A172 (cell line): ENCODE measurements at regions not wholly inside any gene's neighbourhood (a gene's known extent, or its start where the extent isn't known, plus 50 kb on each side); places are given as distances from the start of the nearest gene placed in this dataset.

Experiments used
- DNase-seq: peaks from one replicate; pipeline ENCODE4 v3.0.0-alpha.2; 2015; ENCODE audit warnings: low spot score

DNA sequence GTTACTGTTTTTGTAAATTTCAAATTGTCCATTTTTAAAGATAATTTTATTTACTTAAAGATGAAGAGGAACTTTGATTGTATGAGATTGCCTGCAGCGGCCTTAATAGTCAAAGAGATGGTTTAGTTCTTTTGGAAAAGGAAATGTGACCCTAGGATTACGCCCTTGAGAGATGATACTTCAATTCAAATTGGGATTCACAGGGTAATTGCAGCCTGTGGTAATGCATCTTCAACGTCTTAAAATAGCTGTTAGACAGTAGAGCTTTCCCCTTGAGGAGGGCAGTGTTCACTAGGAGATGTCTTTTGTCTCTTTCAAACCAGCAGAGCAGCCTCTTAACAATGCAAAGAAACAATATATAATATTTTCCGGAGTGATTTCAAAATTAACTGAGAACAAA lies 127.1 kb downstream of the TAF11L14 start:
- DNase-seq: no peak

DNA sequence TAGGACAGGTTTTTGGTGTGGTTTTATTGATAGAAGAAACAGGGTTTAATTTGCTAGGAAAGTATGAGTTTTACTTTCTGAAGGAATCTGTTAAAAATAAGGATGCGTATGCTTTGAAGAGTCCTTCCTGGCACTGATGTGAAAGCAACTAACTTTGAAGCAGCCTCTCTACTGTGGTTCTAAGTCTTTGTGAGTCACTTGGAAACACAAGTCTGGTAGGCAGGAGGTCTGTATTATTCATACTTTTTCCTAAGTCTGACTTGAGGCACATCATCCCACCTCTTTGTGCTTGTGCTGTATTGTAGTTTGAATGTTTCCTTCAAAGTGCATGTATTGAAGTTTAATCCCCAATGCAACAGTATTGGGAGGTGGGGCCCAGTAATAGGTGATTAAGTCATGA lies 129.0 kb downstream of the TAF11L14 start:
- DNase-seq: no peak

- no peak for DNase-seq
Measured at GRCh38 chr5:17766031-17766430, 131.8 kb downstream of the TAF11L14 start.

DNA sequence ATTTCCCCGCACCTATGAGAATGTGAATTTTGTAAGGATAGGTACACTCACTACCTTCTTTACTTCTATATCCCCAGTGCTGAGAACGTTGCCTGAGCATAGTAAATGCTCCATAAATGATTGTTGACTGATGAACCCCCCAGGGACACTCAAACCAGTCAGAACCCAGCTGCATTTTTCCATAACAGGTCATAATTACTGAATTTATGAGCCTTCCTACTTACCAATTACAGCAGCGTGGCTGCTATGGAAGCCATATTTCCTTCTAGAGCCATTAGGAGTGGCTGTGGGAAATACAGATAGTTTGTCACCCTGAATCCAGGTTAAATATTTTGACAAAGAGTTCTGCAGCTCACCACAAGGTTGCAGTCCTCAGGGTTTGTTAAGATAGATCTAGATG lies 135.0 kb downstream of the TAF11L14 start:
- no peak for DNase-seq

DNA sequence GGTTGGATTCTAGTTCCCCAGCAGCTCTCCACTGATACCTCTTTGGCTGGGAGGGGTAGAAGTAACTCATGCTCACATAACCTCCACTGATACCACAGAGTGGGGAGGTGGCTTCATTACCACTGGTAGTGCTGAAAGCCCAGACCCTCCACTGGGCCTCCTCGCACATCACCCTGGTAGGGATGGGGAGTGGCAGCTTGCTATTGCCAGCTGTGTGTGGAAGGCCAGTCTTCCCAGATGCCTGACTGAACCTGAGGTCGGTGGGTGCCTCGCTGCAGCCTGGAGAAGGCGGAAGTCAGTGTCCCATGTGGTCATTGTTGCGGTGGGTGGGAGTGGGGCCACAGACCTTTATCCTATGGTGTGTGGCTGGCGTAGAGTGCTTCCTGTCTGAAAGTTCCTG lies 138.0 kb downstream of the TAF11L14 start:
- DNase-seq: no peak

- DNase-seq: no peak
Measured at GRCh38 chr5:17785774-17786173, 151.5 kb downstream of the TAF11L14 start.

- DNase-seq: no peak
Measured at GRCh38 chr5:17788351-17788750, 154.1 kb downstream of the TAF11L14 start.

GRCh38 chr5:17794201-17794600 lies 159.9 kb downstream of the TAF11L14 start:
- DNase-seq: no peak

DNA sequence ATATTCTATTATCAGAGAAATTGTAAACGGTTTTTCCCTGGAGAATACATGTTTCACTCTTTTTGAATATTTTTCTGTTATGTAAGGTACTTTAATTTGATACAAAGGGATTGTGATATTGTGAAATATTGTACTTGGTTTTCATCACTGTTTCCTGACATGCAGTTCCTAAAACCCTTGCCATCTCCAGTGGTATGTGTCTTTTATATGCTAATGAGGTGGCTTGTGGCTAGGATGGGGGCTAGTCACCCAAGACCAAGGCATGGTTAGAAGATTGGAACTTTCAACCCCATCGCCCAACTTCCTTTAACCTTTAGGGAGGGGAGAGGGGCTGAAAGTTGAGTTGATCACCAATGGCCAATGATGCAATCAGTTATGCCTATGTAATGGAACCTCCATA lies 160.6 kb downstream of the TAF11L14 start:
- DNase-seq: no peak

DNA sequence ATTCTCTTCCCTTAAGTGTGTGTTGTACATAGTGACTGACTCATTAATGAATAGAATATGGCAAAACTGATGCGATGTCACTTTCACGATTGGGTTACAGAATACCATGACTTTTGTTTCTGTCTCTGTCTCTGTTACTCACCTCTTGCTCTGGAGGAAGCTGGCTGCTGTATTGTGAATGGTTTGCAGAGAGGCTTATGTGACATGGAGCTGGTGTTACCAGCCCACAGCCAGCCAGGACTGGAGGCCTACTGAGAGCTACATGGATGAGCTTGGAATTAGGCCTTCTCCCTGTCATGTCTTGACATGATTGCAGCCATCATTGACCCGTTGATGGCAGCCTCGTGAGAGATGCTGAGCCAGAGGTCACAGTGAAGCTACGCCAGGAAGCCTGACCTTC lies 161.9 kb downstream of the TAF11L14 start:
- no peak for DNase-seq

GRCh38 chr5:17796757-17797396 lies 162.6 kb downstream of the TAF11L14 start:
- DNase-seq: no peak

DNA sequence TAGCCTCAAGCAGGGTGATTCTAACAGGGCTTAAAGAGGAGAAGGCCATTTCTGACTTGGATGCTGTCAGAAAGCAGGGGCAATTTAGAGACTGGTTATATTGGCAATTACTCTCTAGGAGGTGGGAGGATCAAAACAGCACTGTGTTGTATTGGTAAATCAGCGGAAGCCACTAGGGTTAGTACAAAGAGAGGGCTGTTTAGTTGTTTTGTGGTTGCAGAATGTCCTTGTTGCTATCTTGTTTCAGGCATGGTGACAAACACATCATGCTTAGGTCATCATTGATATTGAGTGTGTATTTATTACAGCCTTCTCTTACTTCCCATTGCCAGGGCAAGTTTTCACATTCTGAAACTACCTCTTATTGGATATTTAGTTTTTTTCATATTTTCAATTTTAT lies 165.3 kb downstream of the TAF11L14 start:
- no peak for DNase-seq

- no peak for DNase-seq
Measured at GRCh38 chr5:17801595-17801994, 167.3 kb downstream of the TAF11L14 start.

- DNase-seq: no peak
Measured at GRCh38 chr5:17802256-17802655, 168.0 kb downstream of the TAF11L14 start.

- no peak for DNase-seq
Measured at GRCh38 chr5:17803971-17804370, 169.7 kb downstream of the TAF11L14 start.

- no peak for DNase-seq
Measured at GRCh38 chr5:17805227-17805825, 171.1 kb downstream of the TAF11L14 start.

DNA sequence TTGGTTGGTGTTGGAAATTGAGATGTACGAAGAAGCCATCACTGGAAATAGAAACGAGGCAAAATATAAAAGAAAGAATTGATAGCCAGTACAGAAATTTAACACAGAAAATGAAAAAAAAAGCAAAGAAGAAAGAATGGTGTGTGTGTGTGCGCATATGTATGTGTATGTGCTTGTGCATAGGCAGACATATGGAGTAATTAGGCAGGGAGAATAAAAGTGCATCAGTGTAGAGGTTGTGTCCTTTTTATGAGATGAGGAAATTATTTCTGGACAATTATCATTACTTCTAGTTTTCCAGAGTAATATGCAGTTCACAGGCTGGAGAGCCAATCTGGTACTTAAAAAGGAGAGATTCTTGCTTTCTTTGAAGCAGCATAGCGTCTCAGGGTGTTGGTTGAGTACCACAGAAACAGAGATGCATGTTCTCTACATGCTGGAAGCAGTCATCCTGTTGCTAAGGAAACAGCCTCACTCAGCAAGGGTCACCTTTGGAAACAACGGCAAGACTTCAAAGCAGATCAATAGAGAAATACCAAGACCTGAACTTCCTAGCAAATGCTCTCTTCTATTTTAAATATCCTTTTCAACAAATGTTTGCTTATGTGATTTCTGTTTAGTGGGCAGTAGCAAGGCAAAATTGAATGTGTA lies 172.7 kb downstream of the TAF11L14 start:
- no peak for DNase-seq

GRCh38 chr5:17808566-17808965 lies 174.3 kb downstream of the TAF11L14 start:
- DNase-seq: no peak

DNA sequence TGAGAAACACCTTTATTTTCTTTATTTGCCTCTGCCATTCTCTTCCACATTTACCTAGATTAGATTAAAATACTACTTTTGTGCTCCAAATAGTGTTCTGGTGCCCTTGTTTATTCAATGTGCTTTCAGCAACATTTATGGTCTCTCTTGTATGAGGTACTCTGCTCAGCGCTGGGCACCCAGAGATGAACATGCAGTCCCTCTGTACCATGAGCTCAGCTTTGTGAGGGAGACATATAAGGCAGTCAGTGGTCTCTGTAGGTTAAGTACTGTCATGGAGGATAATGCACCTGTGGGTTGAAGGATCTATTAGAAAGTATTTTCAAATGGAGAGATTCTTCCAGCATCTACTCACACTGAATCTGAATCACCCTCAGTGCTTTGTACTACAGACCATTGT lies 176.5 kb downstream of the TAF11L14 start:
- no peak for DNase-seq

DNA sequence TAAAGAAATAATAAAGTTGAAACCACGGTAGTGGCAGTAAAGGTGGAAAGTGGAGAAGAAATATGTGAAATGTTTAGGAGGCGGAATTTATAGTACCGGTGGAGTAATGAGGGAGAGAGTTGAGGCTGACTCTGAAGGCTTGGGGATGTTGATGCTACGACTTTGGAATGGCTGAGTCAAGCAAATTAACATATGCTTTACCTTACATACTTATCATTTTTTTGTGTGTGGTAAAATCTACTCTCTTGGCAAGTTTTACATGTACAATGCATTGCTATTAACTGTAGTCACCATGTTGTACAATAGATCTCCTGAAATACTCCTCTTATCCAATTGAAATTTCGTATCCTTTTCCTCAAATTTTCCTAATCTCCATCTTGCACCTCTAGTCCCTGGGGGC lies 179.0 kb downstream of the TAF11L14 start:
- DNase-seq: no peak

DNA sequence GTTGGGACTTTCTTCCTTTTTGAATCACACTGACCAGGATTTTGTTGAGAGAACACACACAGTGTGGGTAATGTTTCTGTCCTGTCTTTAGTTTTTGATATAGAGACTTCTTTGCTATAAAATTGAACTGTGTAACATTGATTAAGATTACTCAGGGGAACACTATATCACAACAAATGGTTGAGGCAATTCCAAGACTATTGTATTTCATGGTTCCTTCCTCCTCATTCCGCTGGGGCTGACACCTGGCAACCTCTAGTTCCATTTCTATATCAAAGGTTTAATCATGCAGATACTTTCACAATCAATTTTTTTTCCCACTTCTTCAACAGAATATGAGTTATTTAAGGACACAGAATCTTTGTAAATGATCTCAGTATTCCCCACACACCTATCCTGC lies 182.2 kb downstream of the TAF11L14 start:
- no peak for DNase-seq

GRCh38 chr5:17816944-17817343 lies 182.7 kb downstream of the TAF11L14 start:
- DNase-seq: no peak

DNA sequence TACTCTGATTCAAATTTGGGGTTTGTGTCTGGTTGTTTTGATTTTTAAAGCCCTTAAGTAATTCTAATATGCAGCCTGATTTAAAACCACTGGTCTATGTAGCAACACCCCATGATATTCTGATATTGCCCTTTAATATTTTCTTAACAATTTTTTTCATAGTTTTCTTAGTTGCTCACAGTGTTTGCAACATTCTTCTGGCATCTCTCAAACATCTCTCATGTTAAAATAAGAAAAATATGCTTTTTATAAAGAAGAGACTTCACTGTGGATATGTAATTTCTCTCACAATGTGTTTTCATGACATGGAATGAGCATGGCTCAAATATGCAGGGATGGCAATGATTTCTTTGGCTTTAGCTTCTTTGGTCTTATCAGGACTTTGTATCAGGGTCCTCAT lies 183.7 kb downstream of the TAF11L14 start:
- DNase-seq: no peak

- no peak for DNase-seq
Measured at GRCh38 chr5:17819783-17820182, 185.5 kb downstream of the TAF11L14 start.
